HEK293 (cell line): ENCODE measurements at regions not wholly inside any gene's neighbourhood (a gene's known extent, or its start where the extent isn't known, plus 50 kb on each side); places are given as distances from the start of the nearest gene placed in this dataset.

Source experiments
- CTCF ChIA-PET: fragments of 350-600 bp; formaldehyde crosslinking; extraction: SDS; loops from one replicate; lab custom pipeline; 2021; ENCODE audit warnings: antibody characterized with exemption; lab: Yijun Ruan, JAX
- POLR2A ChIA-PET: fragments of 300-600 bp; formaldehyde crosslinking; extraction: SDS; loops from one replicate; lab custom pipeline; 2020; ENCODE audit warnings: antibody characterized with exemption, inconsistent platforms; lab: Yijun Ruan, JAX
- H3K27ac ChIP-seq: fragments of 200-500 bp; sonication (Bioruptor generic); 2 replicates; pipeline ENCODE4 v1.5.1; 2014; ENCODE audit warnings: low read depth, low read length, control low read depth, inconsistent platforms; ENCODE audit errors: extremely low read depth
- H3K36me3 ChIP-seq, 2 experiments: fragments of 200-500 bp in 1 of 2; sonication (Bioruptor generic) in 1 of 2; 1 replicate in 1 of 2; 2 replicates in 1 of 2; pipeline ENCODE4 v1.5.1; 2014 to 2017; ENCODE audit warnings: inconsistent platforms in 2 of 2, low read length in 2 of 2; ENCODE audit not compliant: control insufficient read depth in 2 of 2, insufficient read depth in 1 of 2
- H3K4me1 ChIP-seq: fragments of 200-500 bp; sonication (Bioruptor generic); 2 replicates; pipeline ENCODE4 v1.5.1; 2014; ENCODE audit warnings: mild to moderate bottlenecking, low read length, inconsistent platforms; ENCODE audit not compliant: control insufficient read depth, insufficient read depth
- H3K4me3 ChIP-seq: 2 replicates; pipeline ENCODE4 v1.5.1; 2011; ENCODE audit warnings: low read depth, mild to moderate bottlenecking, control low read depth, low read length, moderate library complexity
- H3K9me3 ChIP-seq: fragments of 200-500 bp; sonication (Bioruptor generic); 2 replicates; pipeline ENCODE4 v1.5.1; 2014; ENCODE audit warnings: low read depth, low read length, inconsistent platforms; ENCODE audit not compliant: control insufficient read depth, insufficient read depth
- KLF10 ChIP-seq: fragments of 450-650 bp; IDR thresholded peaks from 2 replicates; pipeline ENCODE4 v1.5.1; 2018; ENCODE audit warnings: missing biosample characterization, mild to moderate bottlenecking, missing genetic modification characterization
- REPIN1 ChIP-seq: fragments of 450-650 bp; formaldehyde crosslinking; IDR thresholded peaks from 2 replicates; pipeline ENCODE4 v1.5.1; 2017; ENCODE audit warnings: missing biosample characterization, missing genetic modification characterization, low read depth
- TRIM28 ChIP-seq: IDR thresholded peaks from 2 replicates; pipeline ENCODE4 v1.6.1; 2011; ENCODE audit warnings: low read length, control low read depth, borderline replicate concordance
- ZBTB26 ChIP-seq: fragments of 450-650 bp; formaldehyde crosslinking; optimal IDR thresholded peaks from 2 replicates; pipeline ENCODE3; 2016; ENCODE audit warnings: missing biosample characterization, mild to moderate bottlenecking, missing genetic modification characterization
- ZBTB7A ChIP-seq: fragments of 450-650 bp; formaldehyde crosslinking; IDR thresholded peaks from 2 replicates; pipeline ENCODE4 v1.5.1; 2016; ENCODE audit warnings: low read depth, missing biosample characterization, missing genetic modification characterization
- ZFP69B ChIP-seq: fragments of 450-650 bp; formaldehyde crosslinking; IDR thresholded peaks from 2 replicates; pipeline ENCODE4 v1.5.1; 2016; ENCODE audit warnings: missing biosample characterization, missing genetic modification characterization
- ZNF133 ChIP-seq: fragments of 450-650 bp; formaldehyde crosslinking; IDR thresholded peaks from 2 replicates; pipeline ENCODE4 v1.5.1; 2016; ENCODE audit warnings: missing biosample characterization, missing genetic modification characterization
- ZNF214 ChIP-seq: fragments of 450-650 bp; formaldehyde crosslinking; IDR thresholded peaks from 2 replicates; pipeline ENCODE4 v1.5.1; 2017; ENCODE audit warnings: missing biosample characterization, mild to moderate bottlenecking, missing genetic modification characterization, borderline replicate concordance
- ZNF221 ChIP-seq: fragments of 450-650 bp; formaldehyde crosslinking; IDR thresholded peaks from 2 replicates; pipeline ENCODE4 v1.5.1; 2017; ENCODE audit warnings: missing biosample characterization, missing genetic modification characterization, borderline replicate concordance
- ZNF239 ChIP-seq: fragments of 450-650 bp; formaldehyde crosslinking; IDR thresholded peaks from 2 replicates; pipeline ENCODE4 v1.5.1; 2016; ENCODE audit warnings: missing biosample characterization, missing genetic modification characterization
- ZNF266 ChIP-seq: fragments of 450-650 bp; formaldehyde crosslinking; IDR thresholded peaks from 2 replicates; pipeline ENCODE4 v1.5.1; 2016; ENCODE audit warnings: missing biosample characterization, missing genetic modification characterization, low read depth
- ZNF37A ChIP-seq: fragments of 450-650 bp; IDR thresholded peaks from 2 replicates; pipeline ENCODE4 v1.5.1; 2018; ENCODE audit warnings: missing biosample characterization, missing genetic modification characterization
- ZNF585B ChIP-seq: fragments of 450-650 bp; formaldehyde crosslinking; IDR thresholded peaks from 2 replicates; pipeline ENCODE4 v1.5.1; 2016; ENCODE audit warnings: missing biosample characterization, missing genetic modification characterization
- ZNF629 ChIP-seq: fragments of 450-650 bp; formaldehyde crosslinking; IDR thresholded peaks from 2 replicates; pipeline ENCODE4 v1.5.1; 2017; ENCODE audit warnings: missing biosample characterization, missing genetic modification characterization
- ZNF639 ChIP-seq: fragments of 450-650 bp; formaldehyde crosslinking; IDR thresholded peaks from 2 replicates; pipeline ENCODE4 v1.5.1; 2016; ENCODE audit warnings: missing biosample characterization, missing genetic modification characterization
- ZNF830 ChIP-seq: fragments of 450-650 bp; IDR thresholded peaks from 2 replicates; pipeline ENCODE4 v1.5.0; 2018; ENCODE audit warnings: missing biosample characterization, missing genetic modification characterization, low read depth, mild to moderate bottlenecking, moderate library complexity
- ZSCAN18 ChIP-seq: fragments of 450-650 bp; formaldehyde crosslinking; IDR thresholded peaks from 2 replicates; pipeline ENCODE4 v1.5.1; 2016; ENCODE audit warnings: missing biosample characterization, missing genetic modification characterization

GRCh38 chr14:44798386-44799242 is 163.1 kb downstream of the KLHL28 start:
- no peak for TF ChIP-seq ZNF266 (tag by site-specific recombination)
- no peak for TF ChIP-seq ZBTB26 (tag by site-specific recombination)
- TF ChIP-seq KLF10 (tag by site-specific recombination), result no peak
- no peak for TF ChIP-seq ZNF221 (tag by site-specific recombination)
- TF ChIP-seq ZBTB7A (tag by site-specific recombination), result no peak
- no peak for TF ChIP-seq ZNF214 (tag by site-specific recombination)
- ChIA-PET CTCF (no interaction called here), POLR2A (no interaction called here)
- no peaks in the 10 kb centered on the region for H3K9me3 ChIP-seq
- H3K4me1 ChIP-seq, result no peaks in the 10 kb centered on the region
- H3K36me3 ChIP-seq, result no peaks in the 10 kb centered on the region
- H3K4me3 ChIP-seq, result no peak overlapping the region
- H3K27ac ChIP-seq, result no peak overlapping the region

GRCh38 chr14:44795725-44796124 is 166.0 kb downstream of the KLHL28 start:
- H3K4me3 ChIP-seq, result no peak overlapping the region
- H3K4me1 ChIP-seq, result no peaks in the 10 kb centered on the region
- H3K36me3 ChIP-seq, result no peaks in the 10 kb centered on the region
- TF ChIP-seq REPIN1 (tag by site-specific recombination) (no peak), ZNF639 (no peak), ZNF133 (no peak), ZNF585B (tag by site-specific recombination) (no peak), ZNF629 (tag by site-specific recombination) (no peak), ZNF239 (no peak), ZFP69B (tag by site-specific recombination) (no peak)
- TF ChIP-seq, all 188 proteins: peak for 0
- ChIA-PET CTCF (interaction anchor here (0.8 kb wide), 1 partner anchor 48 kb away, joined by 3 read pairs; no protein-coding TSS in a partner anchor), POLR2A (interaction anchor here (0.7 kb wide), 1 partner anchor 1486 kb away, joined by 3 read pairs; no protein-coding TSS in a partner anchor)
- no peak overlapping the region for H3K27ac ChIP-seq
- no peaks in the 10 kb centered on the region for H3K9me3 ChIP-seq

GRCh38 chr14:44791730-44792129 is 170.0 kb downstream of the KLHL28 start:
- POLR2A ChIA-PET, result no interaction called here
- CTCF ChIA-PET, result no interaction called here
- TF ChIP-seq ZSCAN18 (tag by site-specific recombination), result no peak
- no peak for TF ChIP-seq ZNF830 (tag by site-specific recombination)
- TF ChIP-seq TRIM28, result no peak
- TF ChIP-seq ZNF37A, result no peak
- no peak for TF ChIP-seq REPIN1 (tag by site-specific recombination)
- no peaks in the 10 kb centered on the region for H3K4me1 ChIP-seq
- no peak overlapping the region for H3K4me3 ChIP-seq
- H3K36me3 ChIP-seq, result no peaks in the 10 kb centered on the region
- no peak overlapping the region for H3K27ac ChIP-seq
- no peaks in the 10 kb centered on the region for H3K9me3 ChIP-seq
